DMS53 treated with DMSO at 0.1 percent for 48 hours (cell line): ENCODE measurements at regions not wholly inside any gene's neighbourhood (a gene's known extent, or its start where the extent isn't known, plus 50 kb on each side); places are given as distances from the start of the nearest gene placed in this dataset.

ENCODE experiments used
- DNase-seq: peaks from one replicate; lab custom pipeline; 2025; ENCODE audit not compliant: unreplicated experiment; lab: John Stamatoyannopoulos, UW

DNA sequence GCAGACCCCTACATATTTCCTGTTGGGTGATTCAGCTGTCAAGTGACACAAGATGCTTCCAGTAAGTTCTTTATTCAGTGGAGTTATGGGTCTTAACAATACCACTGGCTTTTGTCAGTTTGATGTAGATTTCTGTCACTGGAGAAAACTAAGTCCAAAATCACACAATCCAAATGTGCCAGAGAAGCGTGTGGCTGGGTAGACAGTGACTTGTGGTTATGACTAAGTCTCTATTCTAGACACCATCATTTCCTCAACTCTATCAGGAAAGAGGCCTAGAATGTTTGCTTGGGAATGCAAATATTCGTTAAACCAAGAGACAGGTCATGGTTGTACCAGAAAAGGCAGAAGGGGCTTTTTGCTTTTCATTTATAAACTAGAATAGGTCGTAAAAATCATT is 54.4 kb upstream of the HS3ST1 start:
- no peak for DNase-seq

DNA sequence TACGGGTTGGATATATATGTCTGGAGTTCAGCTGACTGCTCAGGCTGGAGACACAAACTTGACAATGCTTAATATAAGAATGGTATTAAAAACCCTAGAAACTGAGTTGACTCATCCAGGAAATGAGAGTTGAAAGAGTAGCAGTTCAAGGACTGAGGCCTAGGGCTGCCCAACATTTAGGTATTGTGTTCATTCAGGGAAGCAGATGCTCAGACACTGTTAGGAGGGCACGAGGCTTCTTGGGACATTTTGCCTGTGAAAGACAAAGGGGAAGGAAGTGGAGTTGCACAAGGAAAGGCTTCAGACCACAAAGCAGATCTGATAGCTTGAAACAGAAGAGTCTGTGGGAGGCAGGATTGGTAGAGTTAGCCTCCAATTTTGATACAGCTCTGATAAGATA is 52.0 kb upstream of the HS3ST1 start:
- peak; percentile 24 for DNase-seq
